Left ventricle myocardium inferior (tissue), 1 donor: ENCODE measurements at regions not wholly inside any gene's neighbourhood (a gene's known extent, or its start where the extent isn't known, plus 50 kb on each side); places are given as distances from the start of the nearest gene placed in this dataset.

Experiments used
- DNase-seq: peaks from one replicate; pipeline ENCODE4 v3.0.0-alpha.2; 2020
- H3K27ac ChIP-seq: fragments of 200-600 bp; replicated peaks from 2 replicates; pipeline ENCODE4 v1.8.0; 2021
- H3K27me3 ChIP-seq: fragments of 200-600 bp; 2 replicates; pipeline ENCODE4 v1.8.0; 2021; ENCODE audit warnings: low read depth
- H3K36me3 ChIP-seq: fragments of 200-600 bp; 2 replicates; pipeline ENCODE4 v1.8.0; 2021
- H3K4me1 ChIP-seq: fragments of 200-600 bp; 2 replicates; pipeline ENCODE4 v1.8.0; 2021
- H3K4me3 ChIP-seq: fragments of 200-600 bp; 2 replicates; pipeline ENCODE4 v1.8.0; 2021; ENCODE audit warnings: mild to moderate bottlenecking, moderate library complexity
- H3K9me3 ChIP-seq: fragments of 200-600 bp; replicated peaks from 2 replicates; pipeline ENCODE4 v1.8.0; 2021
- intact Hi-C: fragments of 100-400 bp; cut with micrococcal nuclease; formaldehyde crosslinking; loops from one replicate; pipeline ENCODE4 v1.11.0; 2022
- TF ChIP-seq, protein P1 (sequence below): fragments of 200-600 bp; IDR thresholded peaks from 2 replicates; pipeline ENCODE4 v1.8.0; 2021; ENCODE audit warnings: antibody characterized with exemption, mild to moderate bottlenecking, borderline replicate concordance
- donor health status: DM: no; HTN: yes; CAD: no; lungs with severe emphysema.

DNA sequence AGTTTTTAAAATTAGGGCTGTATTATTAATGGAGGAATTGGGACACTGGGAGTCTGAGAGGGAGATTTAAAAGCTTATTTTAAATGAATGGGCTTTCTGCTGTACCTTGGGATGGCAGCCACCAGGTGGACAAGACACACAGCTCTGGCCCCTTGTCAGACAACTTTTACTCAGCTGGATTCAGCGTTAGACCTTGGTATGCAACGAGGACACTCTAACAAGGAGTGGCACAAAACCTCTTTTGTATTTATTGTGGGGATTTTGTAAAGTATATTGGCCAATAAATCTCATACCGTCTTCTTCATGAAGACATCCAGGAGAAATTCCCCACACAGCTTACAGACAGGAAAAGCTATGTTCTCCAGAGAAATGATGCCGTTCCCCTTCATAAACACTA lies 105.7 kb downstream of the LCA5 start:
- intact Hi-C loops = no loop called here
- Histone ChIP-seq H3K4me1 (no peaks in the 10 kb centered on the region), H3K4me3 (no peak overlapping the region)

DNA sequence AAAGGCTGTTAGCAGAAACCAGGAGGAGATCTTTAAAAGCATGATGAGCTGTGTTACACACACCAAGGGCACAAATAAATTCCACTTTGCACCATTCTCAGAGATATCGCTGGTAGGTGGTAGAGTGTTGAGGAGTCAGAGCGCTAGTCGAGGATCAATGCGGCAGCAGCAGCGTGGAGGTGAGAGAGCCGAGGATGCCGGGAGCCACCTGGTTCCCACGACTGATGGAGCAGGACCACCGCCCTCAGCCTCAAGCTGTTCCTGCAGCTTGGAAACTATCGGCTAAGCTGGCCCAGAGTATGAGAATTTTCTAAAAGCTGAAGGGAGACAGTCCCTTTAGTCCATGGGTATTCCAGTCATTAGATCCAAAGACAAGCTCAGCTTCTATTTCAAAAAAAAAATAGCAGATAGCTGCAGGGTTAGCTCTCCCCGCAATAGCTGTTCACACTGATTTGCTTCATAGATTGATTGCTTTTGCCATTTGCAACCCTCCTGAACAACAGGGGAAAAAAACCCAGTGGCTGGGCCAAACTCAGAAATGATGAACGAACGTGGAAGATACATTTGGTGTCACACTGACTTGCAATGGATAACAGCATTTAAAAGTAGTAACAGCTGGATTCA lies 106.2 kb downstream of the LCA5 start:
- H3K27me3 ChIP-seq = no peaks in the 10 kb centered on the region
- no peaks in the 10 kb centered on the region for H3K36me3 ChIP-seq
- H3K4me1 ChIP-seq = no peaks in the 10 kb centered on the region
- no peak overlapping the region for H3K4me3 ChIP-seq
- no peaks in the 10 kb centered on the region for H3K9me3 ChIP-seq
- no peak for DNase-seq
- TF ChIP-seq, protein P1, sequence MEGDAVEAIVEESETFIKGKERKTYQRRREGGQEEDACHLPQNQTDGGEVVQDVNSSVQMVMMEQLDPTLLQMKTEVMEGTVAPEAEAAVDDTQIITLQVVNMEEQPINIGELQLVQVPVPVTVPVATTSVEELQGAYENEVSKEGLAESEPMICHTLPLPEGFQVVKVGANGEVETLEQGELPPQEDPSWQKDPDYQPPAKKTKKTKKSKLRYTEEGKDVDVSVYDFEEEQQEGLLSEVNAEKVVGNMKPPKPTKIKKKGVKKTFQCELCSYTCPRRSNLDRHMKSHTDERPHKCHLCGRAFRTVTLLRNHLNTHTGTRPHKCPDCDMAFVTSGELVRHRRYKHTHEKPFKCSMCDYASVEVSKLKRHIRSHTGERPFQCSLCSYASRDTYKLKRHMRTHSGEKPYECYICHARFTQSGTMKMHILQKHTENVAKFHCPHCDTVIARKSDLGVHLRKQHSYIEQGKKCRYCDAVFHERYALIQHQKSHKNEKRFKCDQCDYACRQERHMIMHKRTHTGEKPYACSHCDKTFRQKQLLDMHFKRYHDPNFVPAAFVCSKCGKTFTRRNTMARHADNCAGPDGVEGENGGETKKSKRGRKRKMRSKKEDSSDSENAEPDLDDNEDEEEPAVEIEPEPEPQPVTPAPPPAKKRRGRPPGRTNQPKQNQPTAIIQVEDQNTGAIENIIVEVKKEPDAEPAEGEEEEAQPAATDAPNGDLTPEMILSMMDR = no peak
- no peak overlapping the region for H3K27ac ChIP-seq
- intact Hi-C loops = no loop called here

More for the DNA sequence above, 105.7 kb downstream of the LCA5 start:
- H3K9me3 ChIP-seq = no peaks in the 10 kb centered on the region
- H3K27ac ChIP-seq = no peak overlapping the region
- no peaks in the 10 kb centered on the region for H3K36me3 ChIP-seq
- no peak for DNase-seq
- H3K27me3 ChIP-seq = no peaks in the 10 kb centered on the region
- TF ChIP-seq, protein P1 = no peak

DNA sequence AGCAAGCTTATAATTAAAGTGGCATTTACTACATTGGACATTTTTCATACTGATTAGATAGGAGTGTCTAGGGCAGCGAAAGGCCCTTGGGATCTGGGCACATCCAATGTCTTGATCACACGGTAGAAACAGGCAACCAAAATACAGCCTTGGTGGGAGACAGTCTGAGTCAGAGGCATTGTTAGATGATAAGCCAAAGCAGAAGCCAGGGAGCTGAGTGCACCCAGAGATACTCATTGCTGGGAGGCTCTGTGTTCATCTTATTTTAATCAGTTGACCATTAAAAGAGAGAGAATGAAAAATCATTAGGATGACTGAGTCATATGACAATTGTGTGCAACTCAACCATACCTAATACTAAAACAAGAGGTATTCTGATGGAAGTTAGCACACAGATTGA lies 109.5 kb downstream of the LCA5 start:
- intact Hi-C loops = no loop called here
- H3K36me3 ChIP-seq = no peaks in the 10 kb centered on the region
- H3K27me3 ChIP-seq = no peaks in the 10 kb centered on the region
- no peak for DNase-seq
- no peak overlapping the region for H3K4me3 ChIP-seq
- no peaks in the 10 kb centered on the region for H3K9me3 ChIP-seq
- no peak overlapping the region for H3K27ac ChIP-seq
- H3K4me1 ChIP-seq = no peaks in the 10 kb centered on the region
- TF ChIP-seq, protein P1 = no peak

DNA sequence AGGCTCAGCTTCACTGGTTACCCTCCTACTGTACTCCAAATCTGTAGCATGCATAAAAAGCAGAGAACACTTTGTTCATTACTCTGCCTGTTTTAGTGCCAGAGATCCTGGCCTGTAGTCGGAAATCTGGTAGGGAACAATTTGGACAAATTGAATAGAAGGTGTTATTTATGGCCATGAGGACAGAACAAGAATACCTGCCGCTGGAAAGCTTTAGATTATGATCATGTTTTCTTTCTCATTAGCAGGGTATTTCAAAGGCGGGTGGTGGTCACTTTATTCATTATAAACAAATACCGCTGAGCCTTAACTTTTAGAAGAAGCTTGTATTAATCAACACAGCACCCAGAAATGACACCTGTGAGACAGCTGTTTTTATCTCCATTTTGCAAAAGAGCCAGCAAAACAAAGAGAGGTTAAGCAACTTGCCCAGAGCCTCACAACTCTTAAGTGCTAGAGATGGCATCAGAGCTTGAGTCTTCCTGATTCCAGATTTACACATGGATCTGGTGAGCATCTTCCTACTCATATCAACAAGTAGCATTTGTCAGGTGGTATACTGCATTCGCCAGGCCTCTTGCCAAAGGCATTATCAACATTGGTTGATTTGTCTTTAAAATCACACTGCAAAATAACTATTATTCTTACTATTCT lies 110.5 kb downstream of the LCA5 start:
- TF ChIP-seq, protein P1 = no peak
- peaks cover 4% of the 10 kb centered on the region for H3K4me1 ChIP-seq
- no peak overlapping the region for H3K4me3 ChIP-seq
- no peak for DNase-seq
- no peaks in the 10 kb centered on the region for H3K9me3 ChIP-seq
- no peak overlapping the region for H3K27ac ChIP-seq
- H3K36me3 ChIP-seq = no peaks in the 10 kb centered on the region
- H3K27me3 ChIP-seq = no peaks in the 10 kb centered on the region
- intact Hi-C loops = no loop called here

DNA sequence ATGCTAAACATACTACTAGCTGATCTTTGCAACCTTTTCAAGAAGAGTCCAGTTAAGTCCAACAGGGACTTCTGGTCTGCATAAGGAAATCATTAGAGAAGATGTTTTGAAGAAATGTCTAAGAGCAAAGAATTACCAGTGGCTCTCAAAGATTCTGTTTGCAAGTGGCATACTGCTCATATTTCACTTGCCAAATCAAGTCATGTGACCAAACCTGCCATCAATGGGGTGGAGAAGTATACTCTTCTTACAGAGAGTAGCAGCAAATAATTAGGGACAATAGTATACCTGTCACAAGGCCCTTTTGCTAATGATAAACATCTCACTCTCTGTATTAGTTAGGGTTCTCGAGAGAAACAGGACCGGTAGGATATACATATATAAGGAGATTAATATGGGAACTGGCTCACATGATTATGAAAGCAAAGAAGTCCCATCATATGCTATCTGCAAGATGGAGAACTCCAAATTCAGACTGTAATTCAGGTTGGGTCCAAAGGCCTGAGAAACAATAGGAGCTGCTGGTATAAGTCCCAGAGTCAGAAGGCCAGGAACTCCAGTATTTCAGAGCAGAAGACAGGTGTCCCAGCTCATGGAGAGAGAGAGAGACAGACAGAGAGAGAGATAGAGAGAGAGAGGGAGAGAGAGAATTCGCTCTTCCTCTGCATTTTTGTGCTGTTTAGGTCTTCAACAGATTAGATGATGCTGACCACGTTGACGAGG lies 111.5 kb downstream of the LCA5 start:
- Histone ChIP-seq H3K36me3 (no peaks in the 10 kb centered on the region), H3K9me3 (no peaks in the 10 kb centered on the region), H3K4me3 (no peak overlapping the region), H3K4me1 (peaks cover 8% of the 10 kb centered on the region), H3K27ac (no peak overlapping the region), H3K27me3 (no peaks in the 10 kb centered on the region)
- no peak for DNase-seq
- TF ChIP-seq, protein P1 = no peak
- intact Hi-C loops = no loop called here
